GM12873 (cell line): ENCODE measurements at regions not wholly inside any gene's neighbourhood (a gene's known extent, or its start where the extent isn't known, plus 50 kb on each side); places are given as distances from the start of the nearest gene placed in this dataset.

Experiments
- TF ChIP-seq, protein P1 (sequence below): IDR thresholded peaks from 2 replicates; pipeline ENCODE4 v1.5.1; 2012; ENCODE audit warnings: low read depth, mild to moderate bottlenecking, moderate library complexity, low read length, control low read depth; ENCODE audit not compliant: insufficient read depth; ENCODE audit errors: missing control alignments

- TF ChIP-seq, protein P1, sequence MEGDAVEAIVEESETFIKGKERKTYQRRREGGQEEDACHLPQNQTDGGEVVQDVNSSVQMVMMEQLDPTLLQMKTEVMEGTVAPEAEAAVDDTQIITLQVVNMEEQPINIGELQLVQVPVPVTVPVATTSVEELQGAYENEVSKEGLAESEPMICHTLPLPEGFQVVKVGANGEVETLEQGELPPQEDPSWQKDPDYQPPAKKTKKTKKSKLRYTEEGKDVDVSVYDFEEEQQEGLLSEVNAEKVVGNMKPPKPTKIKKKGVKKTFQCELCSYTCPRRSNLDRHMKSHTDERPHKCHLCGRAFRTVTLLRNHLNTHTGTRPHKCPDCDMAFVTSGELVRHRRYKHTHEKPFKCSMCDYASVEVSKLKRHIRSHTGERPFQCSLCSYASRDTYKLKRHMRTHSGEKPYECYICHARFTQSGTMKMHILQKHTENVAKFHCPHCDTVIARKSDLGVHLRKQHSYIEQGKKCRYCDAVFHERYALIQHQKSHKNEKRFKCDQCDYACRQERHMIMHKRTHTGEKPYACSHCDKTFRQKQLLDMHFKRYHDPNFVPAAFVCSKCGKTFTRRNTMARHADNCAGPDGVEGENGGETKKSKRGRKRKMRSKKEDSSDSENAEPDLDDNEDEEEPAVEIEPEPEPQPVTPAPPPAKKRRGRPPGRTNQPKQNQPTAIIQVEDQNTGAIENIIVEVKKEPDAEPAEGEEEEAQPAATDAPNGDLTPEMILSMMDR, result no peak
These were observed 405.1 kb upstream of the KLF4 start for GRCh38 chr9:107894572-107895261.

DNA sequence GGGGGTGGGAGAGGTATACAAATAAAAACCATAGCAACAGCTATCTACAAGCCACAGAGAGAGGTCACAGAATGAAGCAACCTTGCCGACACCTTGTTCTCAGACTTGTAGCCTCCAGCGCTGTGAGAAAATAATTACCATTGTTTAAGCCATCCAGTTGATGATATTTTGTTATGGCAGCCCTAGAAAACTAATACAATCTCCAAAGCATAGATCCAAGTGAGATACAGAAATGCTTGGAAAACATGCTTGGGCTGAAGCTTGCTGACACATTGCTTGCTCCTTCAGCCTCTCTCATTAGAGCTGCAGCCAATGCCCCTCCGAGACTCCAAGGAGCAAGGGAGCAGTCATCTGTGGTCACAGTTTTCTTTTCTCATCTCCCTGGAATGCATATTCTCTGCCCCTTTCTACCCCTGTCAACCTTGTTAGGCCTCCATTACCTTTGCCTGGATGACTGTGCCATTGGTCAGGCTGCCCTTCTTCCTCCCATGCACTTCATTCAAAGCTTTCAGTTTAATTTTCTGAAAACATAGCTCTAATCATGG, 401.4 kb upstream of the KLF4 start:
- TF ChIP-seq, protein P1, result no peak

- TF ChIP-seq, protein P1, result no peak
These were observed 399.2 kb upstream of the KLF4 start for GRCh38 chr9:107888773-107889227.

GRCh38 chr9:107886826-107887225, 397.3 kb upstream of the KLF4 start:
- TF ChIP-seq, protein P1, result no peak

- TF ChIP-seq, protein P1, result no peak
These were observed 394.0 kb upstream of the KLF4 start for GRCh38 chr9:107883496-107884124.

GRCh38 chr9:107881626-107882300, 392.2 kb upstream of the KLF4 start:
- TF ChIP-seq, protein P1, result no peak

GRCh38 chr9:107878462-107878861, 388.9 kb upstream of the KLF4 start:
- TF ChIP-seq, protein P1, result no peak
